Colon (tissue), 2 donors: ENCODE measurements at regions not wholly inside any gene's neighbourhood (a gene's known extent, or its start where the extent isn't known, plus 50 kb on each side); places are given as distances from the start of the nearest gene placed in this dataset.
"Not testable (repeated sequence)": the region's sequence is repeated elsewhere in the genome, so short reads cannot be mapped to it uniquely, and the experiment has no call there.

ENCODE experiments used
- FAIRE-seq: peaks from 2 replicates; lab custom pipeline; 2012; peaks lifted over from hg19 to GRCh38; lab: Jason Lieb, UNC
- donor health status: control.
- donor health status: control.

GRCh38 chr2:224146356-224147160 lies 107.5 kb upstream of the SERPINE2 start:
- no peak for FAIRE-seq

- FAIRE-seq = no peak
These were observed 106.8 kb upstream of the SERPINE2 start for GRCh38 chr2:224145751-224146355.

- FAIRE-seq = no peak
These were observed 104.4 kb upstream of the SERPINE2 start for GRCh38 chr2:224143526-224143925.

GRCh38 chr2:224142397-224143312 lies 103.6 kb upstream of the SERPINE2 start:
- FAIRE-seq = no peak

DNA sequence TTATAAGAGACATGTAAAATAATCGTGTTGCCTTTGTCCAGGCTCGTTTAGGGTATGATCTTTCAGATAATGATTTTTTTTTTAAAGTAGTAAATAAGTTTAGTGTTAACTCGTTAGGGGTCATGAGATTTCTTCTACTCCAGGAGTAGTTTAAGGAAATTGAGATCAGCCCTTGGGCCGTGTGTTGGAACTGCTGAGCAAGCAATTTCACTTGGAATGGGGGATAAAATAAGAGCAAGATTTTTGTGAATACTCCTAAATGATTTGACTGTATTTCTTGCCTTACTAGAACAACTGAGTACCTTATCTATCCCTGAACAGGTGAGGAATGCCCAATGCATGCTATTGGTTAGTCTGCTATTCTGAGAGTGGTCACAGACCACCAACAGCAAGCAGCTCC lies 102.2 kb upstream of the SERPINE2 start:
- FAIRE-seq = no peak

- FAIRE-seq = no peak
These were observed 98.1 kb upstream of the SERPINE2 start for GRCh38 chr2:224137208-224137607.

- FAIRE-seq = no peak
These were observed 97.3 kb upstream of the SERPINE2 start for GRCh38 chr2:224136396-224136795.

- no peak for FAIRE-seq
These were observed 96.8 kb upstream of the SERPINE2 start for GRCh38 chr2:224135881-224136280.

GRCh38 chr2:224134003-224134734 lies 95.1 kb upstream of the SERPINE2 start:
- no peak for FAIRE-seq

GRCh38 chr2:224133387-224133786 lies 94.3 kb upstream of the SERPINE2 start:
- no peak for FAIRE-seq

DNA sequence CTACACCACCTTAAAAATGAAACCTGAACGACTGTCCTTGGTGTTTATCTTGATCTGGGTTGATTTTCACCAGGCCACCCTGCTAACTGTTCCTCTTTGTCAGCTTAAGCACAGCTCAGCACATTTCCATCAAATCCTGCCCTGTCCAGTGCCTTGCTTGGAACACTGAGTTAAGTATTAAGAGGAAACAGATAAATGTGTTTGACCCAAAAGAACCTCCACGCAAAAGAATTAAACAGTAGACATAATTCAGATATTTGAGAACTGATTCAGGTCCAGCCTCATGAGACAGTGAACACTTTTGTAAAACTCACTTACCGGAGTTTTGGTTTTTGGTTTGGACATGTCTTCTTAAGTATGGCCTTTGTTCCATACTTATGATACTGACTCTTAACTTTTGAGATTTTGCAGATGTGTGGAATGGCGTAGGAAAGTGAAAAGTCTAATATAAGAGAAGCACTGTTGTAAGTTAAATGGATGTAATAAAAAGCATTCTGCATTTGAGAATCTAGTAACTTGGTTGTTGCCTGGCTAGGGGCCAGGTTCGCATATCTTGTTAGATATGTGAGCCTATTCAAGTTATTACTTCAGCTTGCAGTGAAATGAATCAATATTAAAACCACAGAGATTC lies 88.9 kb upstream of the SERPINE2 start:
- no peak for FAIRE-seq

- FAIRE-seq = no peak
These were observed 87.4 kb upstream of the SERPINE2 start for GRCh38 chr2:224126440-224126839.

- FAIRE-seq = no peak
These were observed 86.9 kb upstream of the SERPINE2 start for GRCh38 chr2:224126003-224126402.

- FAIRE-seq = no peak
These were observed 83.5 kb upstream of the SERPINE2 start for GRCh38 chr2:224122542-224122941.

- FAIRE-seq = no peak
These were observed 82.5 kb upstream of the SERPINE2 start for GRCh38 chr2:224121406-224122067.

DNA sequence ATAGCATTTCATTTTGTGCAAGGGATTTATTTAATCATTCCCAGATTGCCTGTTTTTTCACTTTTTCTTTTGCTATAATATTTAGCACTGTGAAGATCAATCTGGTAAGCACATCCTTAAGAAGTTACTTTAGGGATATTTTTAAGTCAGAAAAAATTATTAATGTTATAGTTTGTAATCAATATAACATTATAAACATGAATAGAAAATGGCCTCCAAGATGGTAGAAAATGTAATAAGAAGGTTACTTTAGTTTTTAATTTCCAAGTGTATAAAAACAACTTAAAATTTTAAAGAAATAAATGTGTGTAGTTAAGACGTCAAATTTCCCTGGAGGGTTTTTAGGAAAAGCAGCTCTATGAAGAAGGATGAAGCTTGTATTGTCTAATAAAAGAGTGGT lies 81.9 kb upstream of the SERPINE2 start:
- FAIRE-seq = no peak

DNA sequence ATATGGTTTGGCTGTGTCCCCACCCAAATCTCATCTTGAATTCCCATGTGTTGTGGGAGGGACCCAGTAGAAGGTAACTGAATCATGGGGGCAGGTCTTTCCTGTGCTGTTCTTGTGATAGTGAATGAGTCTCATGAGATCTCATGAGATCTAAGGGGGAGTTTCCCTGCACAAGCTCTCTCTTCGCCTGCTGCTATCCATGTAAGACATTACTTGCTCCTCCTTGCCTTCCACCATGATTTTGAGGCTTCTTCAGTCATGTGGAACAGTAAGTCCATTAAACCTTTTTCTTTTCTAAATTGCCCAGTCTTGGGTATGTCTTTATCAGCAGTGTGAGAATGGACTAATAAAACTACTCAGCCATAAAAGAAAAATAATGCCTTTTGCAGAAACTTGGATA lies 80.8 kb upstream of the SERPINE2 start:
- not testable (repeated sequence) for FAIRE-seq

GRCh38 chr2:224114428-224114827 lies 75.3 kb upstream of the SERPINE2 start:
- FAIRE-seq = no peak

DNA sequence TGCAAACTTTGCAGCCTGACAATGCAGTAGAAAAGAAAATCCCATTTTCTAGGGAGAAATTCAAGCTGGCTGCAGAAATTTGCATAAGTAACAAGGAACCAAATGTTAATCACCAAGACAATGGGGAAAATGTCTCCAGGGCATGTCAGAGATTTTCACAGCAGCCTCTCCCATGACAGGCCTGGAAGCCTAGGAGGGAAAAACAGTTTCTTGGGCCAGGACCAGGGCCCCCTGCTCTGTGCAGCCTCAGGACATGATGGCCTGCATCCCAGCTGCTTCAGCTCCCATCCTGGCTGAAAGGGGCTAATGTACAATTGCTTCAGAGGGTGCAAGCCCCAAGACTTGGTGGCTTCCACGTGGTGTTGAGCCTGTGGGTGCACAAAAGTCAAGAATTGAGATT lies 74.8 kb upstream of the SERPINE2 start:
- not testable (repeated sequence) for FAIRE-seq

- no peak for FAIRE-seq
These were observed 72.5 kb upstream of the SERPINE2 start for GRCh38 chr2:224111576-224111975.

- FAIRE-seq = no peak
These were observed 71.7 kb upstream of the SERPINE2 start for GRCh38 chr2:224110811-224111210.
